Activated CD8-positive, alpha-beta T cell treated with anti-CD3 and anti-CD28 coated beads, Interleukin-2, amount 10 ng/mL, durations not matched to agents 7 days and 5 days (primary cell): ENCODE measurements at regions not wholly inside any gene's neighbourhood (a gene's known extent, or its start where the extent isn't known, plus 50 kb on each side); places are given as distances from the start of the nearest gene placed in this dataset.
"Not testable (repeated sequence)": the region's sequence is repeated elsewhere in the genome, so short reads cannot be mapped to it uniquely, and the experiment has no call there.

Source experiments
- ATAC-seq: fragments of 150-1000 bp; cut with Tn5 transposase; one replicate; pipeline ENCODE4 v1.10.0; 2021; ENCODE audit warnings: moderate library complexity
- CTCF ChIA-PET: fragments of 350-600 bp; sonication (Branson Sonifier 250); formaldehyde crosslinking; loops from one replicate; lab custom pipeline; 2021; ENCODE audit warnings: antibody characterized with exemption; lab: Charles Lee
- POLR2A ChIA-PET: fragments of 350-600 bp; sonication (Branson Sonifier 250); formaldehyde crosslinking; loops from one replicate; lab custom pipeline; 2021; ENCODE audit warnings: antibody characterized with exemption; lab: Charles Lee
- DNase-seq: peaks from one replicate; pipeline ENCODE4 v3.0.0-alpha.2; 2020
- H3K27ac Mint-ChIP-seq: one replicate; pipeline ENCODE4 v1.8.0; 2021; ENCODE audit warnings: mild to moderate bottlenecking, mixed read lengths
- H3K27me3 Mint-ChIP-seq: one replicate; pipeline ENCODE4 v1.8.0; 2021; ENCODE audit warnings: low read depth, mixed read lengths
- H3K36me3 Mint-ChIP-seq: one replicate; pipeline ENCODE4 v1.8.0; 2021; ENCODE audit warnings: low read depth, mixed read lengths
- H3K4me1 Mint-ChIP-seq: one replicate; pipeline ENCODE4 v1.8.0; 2021; ENCODE audit warnings: low read depth, mixed read lengths
- H3K4me3 Mint-ChIP-seq: one replicate; pipeline ENCODE4 v1.8.0; 2021; ENCODE audit warnings: mild to moderate bottlenecking, mixed read lengths
- H3K9me3 Mint-ChIP-seq: one replicate; pipeline ENCODE4 v1.8.0; 2022; ENCODE audit warnings: mixed read lengths; ENCODE audit not compliant: insufficient read depth

- DNase-seq (no peak), ATAC-seq (no peak)
- H3K27ac Mint-ChIP-seq, result no peak overlapping the region
- no peaks in the 10 kb centered on the region for H3K27me3 Mint-ChIP-seq
- H3K4me1 Mint-ChIP-seq, result peaks cover 7% of the 10 kb centered on the region
- no peaks in the 10 kb centered on the region for H3K9me3 Mint-ChIP-seq
- no peak overlapping the region for H3K4me3 Mint-ChIP-seq
- H3K36me3 Mint-ChIP-seq, result no peaks in the 10 kb centered on the region
- ChIA-PET CTCF (no interaction called here), POLR2A (no interaction called here)
These were observed 74.0 kb downstream of the TANC2 start for GRCh38 chr17:63039899-63040602.

- ChIA-PET POLR2A (no interaction called here), CTCF (no interaction called here)
- no peaks in the 10 kb centered on the region for H3K9me3 Mint-ChIP-seq
- ATAC-seq (no peak), DNase-seq (no peak)
- H3K4me3 Mint-ChIP-seq, result no peak overlapping the region
- H3K36me3 Mint-ChIP-seq, result no peaks in the 10 kb centered on the region
- no peaks in the 10 kb centered on the region for H3K27me3 Mint-ChIP-seq
- H3K27ac Mint-ChIP-seq, result no peak overlapping the region
- H3K4me1 Mint-ChIP-seq, result peaks cover 6% of the 10 kb centered on the region
These were observed 74.8 kb downstream of the TANC2 start for GRCh38 chr17:63040816-63041215.

- no peak overlapping the region for H3K27ac Mint-ChIP-seq
- no peak overlapping the region for H3K4me3 Mint-ChIP-seq
- no peaks in the 10 kb centered on the region for H3K9me3 Mint-ChIP-seq
- CTCF ChIA-PET, result no interaction called here
- peaks cover 4% of the 10 kb centered on the region for H3K4me1 Mint-ChIP-seq
- POLR2A ChIA-PET, result no interaction called here
- ATAC-seq, result no peak
- H3K36me3 Mint-ChIP-seq, result no peaks in the 10 kb centered on the region
- H3K27me3 Mint-ChIP-seq, result no peaks in the 10 kb centered on the region
- no peak for DNase-seq
These were observed 75.2 kb downstream of the TANC2 start for GRCh38 chr17:63041251-63041650.

- Mint-ChIP-seq H3K4me1 (peaks cover 4% of the 10 kb centered on the region), H3K27me3 (no peaks in the 10 kb centered on the region), H3K36me3 (no peaks in the 10 kb centered on the region), H3K27ac (no peak overlapping the region), H3K4me3 (no peak overlapping the region), H3K9me3 (no peaks in the 10 kb centered on the region)
- no peak for DNase-seq
- ChIA-PET POLR2A (no interaction called here), CTCF (no interaction called here)
- no peak for ATAC-seq
These were observed 75.7 kb downstream of the TANC2 start for GRCh38 chr17:63041722-63042121.

GRCh38 chr17:63042256-63042812 is 76.3 kb downstream of the TANC2 start:
- ATAC-seq, result no peak
- CTCF ChIA-PET, result no interaction called here
- H3K36me3 Mint-ChIP-seq, result no peaks in the 10 kb centered on the region
- peaks cover 4% of the 10 kb centered on the region for H3K4me1 Mint-ChIP-seq
- DNase-seq, result no peak
- no peaks in the 10 kb centered on the region for H3K27me3 Mint-ChIP-seq
- H3K9me3 Mint-ChIP-seq, result no peaks in the 10 kb centered on the region
- POLR2A ChIA-PET, result no interaction called here
- H3K27ac Mint-ChIP-seq, result no peak overlapping the region
- H3K4me3 Mint-ChIP-seq, result no peak overlapping the region

- H3K27ac Mint-ChIP-seq, H3K4me3 Mint-ChIP-seq, ATAC-seq, H3K4me1 Mint-ChIP-seq, CTCF ChIA-PET, POLR2A ChIA-PET, H3K27me3 Mint-ChIP-seq, DNase-seq, H3K36me3 Mint-ChIP-seq, H3K9me3 Mint-ChIP-seq: not testable (repeated sequence)
These were observed 91.5 kb downstream of the TANC2 start for GRCh38 chr17:63057560-63057959.

- Mint-ChIP-seq H3K36me3 (no peaks in the 10 kb centered on the region), H3K27ac (no peak overlapping the region), H3K4me1 (peaks cover 17% of the 10 kb centered on the region), H3K27me3 (no peaks in the 10 kb centered on the region), H3K9me3 (no peaks in the 10 kb centered on the region), H3K4me3 (no peak overlapping the region)
- ChIA-PET POLR2A (no interaction called here), CTCF (interaction anchor here (0.9 kb wide), 1 partner anchor 21 kb away, joined by 3 read pairs; no protein-coding TSS in a partner anchor)
- ATAC-seq (no peak), DNase-seq (no peak)
These were observed 100.3 kb downstream of the TANC2 start for GRCh38 chr17:63066158-63066813.

GRCh38 chr17:63069245-63069644 is 103.2 kb downstream of the TANC2 start:
- ATAC-seq (no peak), DNase-seq (no peak)
- Mint-ChIP-seq H3K27me3 (no peaks in the 10 kb centered on the region), H3K4me3 (no peak overlapping the region), H3K27ac (no peak overlapping the region), H3K36me3 (no peaks in the 10 kb centered on the region), H3K9me3 (no peaks in the 10 kb centered on the region), H3K4me1 (peaks cover 19% of the 10 kb centered on the region)
- ChIA-PET CTCF (no interaction called here), POLR2A (no interaction called here)

- CTCF ChIA-PET, result no interaction called here
- H3K36me3 Mint-ChIP-seq, result no peaks in the 10 kb centered on the region
- no peak overlapping the region for H3K4me3 Mint-ChIP-seq
- no peak overlapping the region for H3K27ac Mint-ChIP-seq
- peaks cover 19% of the 10 kb centered on the region for H3K4me1 Mint-ChIP-seq
- POLR2A ChIA-PET, result no interaction called here
- DNase-seq (no peak), ATAC-seq (no peak)
- no peaks in the 10 kb centered on the region for H3K27me3 Mint-ChIP-seq
- H3K9me3 Mint-ChIP-seq, result no peaks in the 10 kb centered on the region
These were observed 104.0 kb downstream of the TANC2 start for GRCh38 chr17:63070031-63070430.

- POLR2A ChIA-PET, result no interaction called here
- CTCF ChIA-PET, result interaction anchor here (2.6 kb wide), 1 partner anchor 335 kb away, joined by 8 read pairs; no protein-coding TSS in a partner anchor
- Mint-ChIP-seq H3K36me3 (no peaks in the 10 kb centered on the region), H3K9me3 (no peaks in the 10 kb centered on the region), H3K4me1 (peaks cover 7% of the 10 kb centered on the region), H3K27me3 (no peaks in the 10 kb centered on the region), H3K27ac (no peak overlapping the region), H3K4me3 (no peak overlapping the region)
- no peak for ATAC-seq
- DNase-seq, result no peak
These were observed 105.8 kb downstream of the TANC2 start for GRCh38 chr17:63071797-63072196.

- ATAC-seq (no peak), DNase-seq (no peak)
- no peaks in the 10 kb centered on the region for H3K27me3 Mint-ChIP-seq
- H3K36me3 Mint-ChIP-seq, result no peaks in the 10 kb centered on the region
- H3K9me3 Mint-ChIP-seq, result no peaks in the 10 kb centered on the region
- H3K27ac Mint-ChIP-seq, result no peak overlapping the region
- CTCF ChIA-PET, result interaction anchor here (0.9 to 1.0 kb wide), 2 partner anchors 114 to 331 kb away, joined by 3 read pairs; no protein-coding TSS in a partner anchor
- H3K4me3 Mint-ChIP-seq, result no peak overlapping the region
- H3K4me1 Mint-ChIP-seq, result peaks cover 2% of the 10 kb centered on the region
- POLR2A ChIA-PET, result no interaction called here
These were observed 109.9 kb downstream of the TANC2 start for GRCh38 chr17:63075969-63076368.

- H3K27me3 Mint-ChIP-seq, result no peaks in the 10 kb centered on the region
These were observed 112.7 kb downstream of the TANC2 start for GRCh38 chr17:63078707-63079106.

More at GRCh38 chr17:63078707-63079106, 112.7 kb downstream of the TANC2 start:
- no peaks in the 10 kb centered on the region for H3K4me1 Mint-ChIP-seq
- no peaks in the 10 kb centered on the region for H3K9me3 Mint-ChIP-seq
- no peaks in the 10 kb centered on the region for H3K36me3 Mint-ChIP-seq
- ATAC-seq (no peak), DNase-seq (no peak)
- no peak overlapping the region for H3K27ac Mint-ChIP-seq
- POLR2A ChIA-PET, result no interaction called here
- no peak overlapping the region for H3K4me3 Mint-ChIP-seq
- CTCF ChIA-PET, result interaction anchor here (1.9 kb wide), 1 partner anchor 328 kb away, joined by 11 read pairs; no protein-coding TSS in a partner anchor
